ENCODE measurements at regions not wholly inside any gene's neighbourhood (a gene's known extent, or its start where the extent isn't known, plus 50 kb on each side); places are given as distances from the start of the nearest gene placed in this dataset.

GRCh38 chr5:176166427-176166826 lies 71.8 kb upstream of the SIMC1 start:
- Histone ChIP-seq H3K36me3 (ENCODE audit: insufficient read depth, low read length, poor library complexity, severe bottlenecking) (no peaks in the 10 kb centered on the region), H3K27me3 (replicated peaks; ENCODE audit: insufficient read depth, low read depth, low read length, poor library complexity) (peaks cover 49% of the 10 kb centered on the region), H3K4me3 (ENCODE audit: low read depth, low read length, poor library complexity, severe bottlenecking) (no peak overlapping the region), H3K27ac (ENCODE audit: low read depth, low read length, poor library complexity, severe bottlenecking) (no peak overlapping the region), H3K4me1 (ENCODE audit: insufficient read depth, low read length, poor library complexity, severe bottlenecking) (no peaks in the 10 kb centered on the region), H3K9me3 (ENCODE audit: low read depth, low read length, poor library complexity, severe bottlenecking) (no peaks in the 10 kb centered on the region)
- ChIA-PET POLR2A (ENCODE audit: low non-redundant PET) (no interaction called here), CTCF (no interaction called here)
- intact Hi-C loops (cut with micrococcal nuclease; ENCODE audit: unreplicated experiment), result no loop called here
- TF ChIP-seq EZH2 (IDR thresholded peaks at IDR 0.05; ENCODE audit: borderline replicate concordance, low read depth, low read length, poor library complexity, severe bottlenecking) (no peak), CTCF (conservative IDR thresholded peaks at IDR 0.05; ENCODE audit: low read depth, low read length) (no peak)
- no TSS peak for BruUV-seq (replicated peaks)
- no peak for DNase-seq (ENCODE audit: low spot score)

- H3K4me3 ChIP-seq (ENCODE audit: low read depth, low read length, poor library complexity, severe bottlenecking), result no peak overlapping the region
- BruUV-seq (replicated peaks), result no TSS peak
- H3K27ac ChIP-seq (ENCODE audit: low read depth, low read length, poor library complexity, severe bottlenecking), result no peak overlapping the region
- no peak for DNase-seq (ENCODE audit: low spot score)
- H3K36me3 ChIP-seq (ENCODE audit: insufficient read depth, low read length, poor library complexity, severe bottlenecking), result no peaks in the 10 kb centered on the region
- ChIA-PET POLR2A (ENCODE audit: low non-redundant PET) (no interaction called here), CTCF (no interaction called here)
- no peaks in the 10 kb centered on the region for H3K9me3 ChIP-seq (ENCODE audit: low read depth, low read length, poor library complexity, severe bottlenecking)
- H3K27me3 ChIP-seq (replicated peaks; ENCODE audit: insufficient read depth, low read depth, low read length, poor library complexity), result peaks cover 35% of the 10 kb centered on the region
- intact Hi-C loops (cut with micrococcal nuclease; ENCODE audit: unreplicated experiment), result no loop called here
- no peak for TF ChIP-seq EZH2 (IDR thresholded peaks at IDR 0.05; ENCODE audit: borderline replicate concordance, low read depth, low read length, poor library complexity, severe bottlenecking)
- TF ChIP-seq CTCF (conservative IDR thresholded peaks at IDR 0.05; ENCODE audit: low read depth, low read length), result no peak
- H3K4me1 ChIP-seq (ENCODE audit: insufficient read depth, low read length, poor library complexity, severe bottlenecking), result no peaks in the 10 kb centered on the region
Observed at GRCh38 chr5:176167800-176168199, 70.4 kb upstream of the SIMC1 start.

DNA sequence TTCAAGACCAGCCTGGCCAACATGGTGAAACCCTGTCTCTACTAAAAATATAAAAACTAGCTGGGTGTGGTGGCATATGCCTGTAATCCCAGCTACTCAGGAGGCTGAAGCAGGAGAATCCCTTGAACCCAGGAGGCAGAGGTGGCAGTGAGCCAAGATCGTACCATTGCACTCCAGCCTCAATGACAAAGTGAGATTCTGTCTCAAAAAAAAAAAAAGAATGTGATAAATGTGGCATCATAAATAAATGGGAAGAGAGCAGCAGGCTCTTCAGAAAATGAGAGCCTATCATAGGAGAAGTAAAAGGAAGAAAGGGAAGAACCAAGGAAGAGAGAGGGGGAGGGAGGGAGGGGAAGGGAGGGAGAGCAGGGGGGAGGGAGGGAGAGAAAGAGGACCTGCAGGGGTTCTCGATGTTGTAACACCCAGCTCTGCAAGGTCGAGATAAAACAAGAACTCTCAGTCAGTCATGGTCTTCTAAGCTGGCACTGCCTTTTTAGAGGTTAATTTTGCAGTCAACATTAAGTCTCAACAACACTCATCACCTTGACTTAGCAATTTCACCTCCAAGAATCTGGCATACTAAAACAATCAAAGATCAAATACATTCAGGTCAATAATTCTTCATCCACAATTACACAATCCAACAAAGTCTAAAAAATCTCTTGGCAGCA lies 68.7 kb upstream of the SIMC1 start:
- Histone ChIP-seq H3K4me1 (ENCODE audit: insufficient read depth, low read length, poor library complexity, severe bottlenecking) (no peaks in the 10 kb centered on the region), H3K4me3 (ENCODE audit: low read depth, low read length, poor library complexity, severe bottlenecking) (no peak overlapping the region), H3K9me3 (ENCODE audit: low read depth, low read length, poor library complexity, severe bottlenecking) (no peaks in the 10 kb centered on the region), H3K27ac (ENCODE audit: low read depth, low read length, poor library complexity, severe bottlenecking) (no peak overlapping the region), H3K27me3 (replicated peaks; ENCODE audit: insufficient read depth, low read depth, low read length, poor library complexity) (peaks cover 19% of the 10 kb centered on the region), H3K36me3 (ENCODE audit: insufficient read depth, low read length, poor library complexity, severe bottlenecking) (no peaks in the 10 kb centered on the region)
- intact Hi-C loops (cut with micrococcal nuclease; ENCODE audit: unreplicated experiment), result no loop called here
- ChIA-PET CTCF (no interaction called here), POLR2A (ENCODE audit: low non-redundant PET) (no interaction called here)
- no TSS peak for BruUV-seq (replicated peaks)
- no peak for DNase-seq (ENCODE audit: low spot score)
- TF ChIP-seq EZH2 (IDR thresholded peaks at IDR 0.05; ENCODE audit: borderline replicate concordance, low read depth, low read length, poor library complexity, severe bottlenecking), result no peak
- TF ChIP-seq CTCF (conservative IDR thresholded peaks at IDR 0.05; ENCODE audit: low read depth, low read length), result no peak

Measured in A673 (cell line).